ENCODE measurements at regions not wholly inside any gene's neighbourhood (a gene's known extent, or its start where the extent isn't known, plus 50 kb on each side); places are given as distances from the start of the nearest gene placed in this dataset.
"Not testable (repeated sequence)": the region's sequence is repeated elsewhere in the genome, so short reads cannot be mapped to it uniquely, and the experiment has no call there.

GRCh38 chr16:86243571-86244154, 266.7 kb upstream of the FOXF1 start:
- no peak for DNase-seq

- no peak for DNase-seq
Observed at GRCh38 chr16:86244158-86244557, 266.2 kb upstream of the FOXF1 start.

DNA sequence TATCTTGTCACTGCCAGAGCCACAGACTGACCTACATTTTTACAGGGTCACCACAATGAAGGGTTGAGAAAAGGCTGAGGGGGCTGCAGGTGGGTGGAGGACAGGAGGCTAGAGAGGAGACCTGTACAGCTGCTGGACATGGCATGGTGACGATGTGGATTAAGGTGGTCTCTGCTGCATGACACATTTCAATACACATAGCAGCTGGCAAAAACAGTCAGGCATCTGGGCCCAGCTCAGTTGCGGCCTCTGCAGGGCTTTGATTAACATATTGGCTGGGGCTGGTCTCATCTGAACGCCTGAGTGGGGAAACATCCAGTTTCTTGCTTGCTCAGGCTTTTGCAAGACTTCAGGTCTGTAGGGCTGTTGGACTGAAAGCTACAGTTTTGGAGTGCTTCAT, 265.4 kb upstream of the FOXF1 start:
- DNase-seq = no peak

- no peak for DNase-seq
Observed at GRCh38 chr16:86245351-86245750, 265.0 kb upstream of the FOXF1 start.

- no peak for DNase-seq
Observed at GRCh38 chr16:86245895-86246294, 264.4 kb upstream of the FOXF1 start.

DNA sequence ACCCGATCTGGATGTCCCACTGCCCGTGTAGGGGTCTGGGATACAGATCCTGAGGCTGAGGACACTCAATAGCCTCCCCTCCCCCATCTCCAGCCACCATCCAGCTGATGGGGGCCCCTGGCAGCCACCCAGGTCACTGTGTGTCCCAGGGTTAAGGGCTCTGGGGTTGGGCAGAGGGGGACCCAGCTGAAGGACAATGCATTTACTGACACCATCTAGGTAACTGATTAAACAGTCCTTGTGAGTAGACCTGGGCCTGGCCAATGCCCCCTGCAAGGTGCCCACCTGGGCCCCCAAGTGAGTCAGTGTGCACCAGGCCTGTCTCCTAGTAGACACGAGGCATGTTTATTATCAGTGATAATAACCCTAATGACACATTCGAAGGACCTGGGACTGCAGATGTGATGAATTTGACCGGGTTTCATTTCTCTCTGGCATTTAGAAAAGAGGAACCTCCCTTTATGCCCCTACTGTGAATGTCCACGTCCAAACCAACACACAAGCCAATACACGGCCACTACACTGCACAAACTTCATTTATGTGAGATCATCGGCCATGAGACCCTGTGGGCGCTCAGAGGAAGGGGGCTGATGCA, 261.9 kb upstream of the FOXF1 start:
- no peak for DNase-seq

DNA sequence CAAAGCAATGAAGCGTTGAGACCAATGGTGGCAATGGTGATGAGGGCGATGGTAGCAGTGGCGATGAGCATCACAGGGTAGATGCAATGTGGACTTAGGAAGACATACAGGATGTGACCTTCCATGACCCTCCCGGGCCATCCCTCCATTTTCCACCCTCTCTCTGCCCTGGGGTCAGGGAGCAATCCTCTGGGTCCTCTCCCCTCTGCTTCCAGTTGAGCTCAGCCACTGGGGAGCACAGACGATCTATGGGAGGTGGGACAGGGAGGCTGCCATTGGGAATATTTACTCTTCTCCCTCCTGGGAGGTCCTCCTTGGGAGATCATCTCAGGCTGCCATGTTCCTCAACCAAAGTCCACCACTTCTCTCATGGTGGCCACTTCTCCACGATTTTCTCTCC, 260.7 kb upstream of the FOXF1 start:
- DNase-seq = no peak

DNA sequence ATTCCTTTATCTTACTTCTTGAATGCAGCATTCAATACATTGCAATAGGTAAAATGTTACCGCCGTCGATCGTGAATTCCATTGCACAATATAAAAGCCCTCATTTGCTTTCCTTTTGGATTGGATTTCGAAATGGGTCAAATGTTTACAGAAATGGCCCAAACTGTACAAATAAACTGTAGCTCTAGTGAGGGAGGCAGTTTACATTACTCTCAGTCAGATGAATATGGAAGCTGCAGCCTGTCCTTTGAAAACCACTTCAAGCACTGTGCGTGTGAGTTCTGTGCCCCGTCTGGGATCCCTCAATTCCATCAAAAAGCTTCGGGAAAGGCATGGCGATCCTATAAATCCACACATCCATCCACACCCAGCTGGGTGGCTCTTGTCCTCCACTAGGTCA, 258.6 kb upstream of the FOXF1 start:
- no peak for DNase-seq

DNA sequence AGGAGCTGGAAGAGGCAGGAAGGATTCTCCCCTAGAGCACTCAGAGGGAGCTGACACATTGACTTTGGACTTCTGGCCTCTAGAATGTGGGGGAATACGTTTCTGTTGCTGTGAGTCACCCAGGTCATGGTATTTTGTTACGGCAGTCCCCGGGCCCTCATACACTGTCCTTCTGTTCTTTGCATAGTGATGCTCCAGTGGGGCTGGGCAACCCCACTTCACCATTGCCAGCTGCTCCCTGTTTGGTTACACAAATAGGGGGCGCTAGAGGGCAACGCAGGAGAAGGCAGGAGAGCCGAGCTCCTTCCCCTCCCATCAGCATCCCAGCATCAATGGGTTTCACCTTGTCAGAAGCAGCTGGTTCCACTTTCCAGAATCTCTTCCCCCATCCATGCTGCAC, 257.7 kb upstream of the FOXF1 start:
- no peak for DNase-seq

GRCh38 chr16:86255966-86256365, 254.4 kb upstream of the FOXF1 start:
- no peak for DNase-seq

DNA sequence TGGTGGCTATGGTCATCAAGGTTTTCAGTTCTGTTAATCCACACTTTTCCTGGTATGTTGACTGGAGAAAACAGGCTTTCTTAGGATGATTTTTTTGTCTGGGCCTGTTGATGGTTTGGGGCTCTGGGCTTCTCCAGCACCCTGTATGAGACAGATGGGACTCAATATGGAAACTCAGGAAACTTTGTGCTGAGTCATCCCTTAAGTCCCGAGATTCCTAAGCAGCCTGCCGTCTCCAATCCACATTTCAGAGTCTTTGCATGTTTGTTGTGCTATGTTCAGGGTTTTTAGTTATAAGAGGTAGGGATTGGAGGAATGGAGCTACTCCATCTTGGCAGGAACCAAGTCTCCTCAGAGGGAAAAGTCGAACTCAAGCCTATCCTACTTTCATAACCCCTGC, 253.3 kb upstream of the FOXF1 start:
- DNase-seq = no peak

GRCh38 chr16:86257546-86257945, 252.8 kb upstream of the FOXF1 start:
- DNase-seq = no peak

GRCh38 chr16:86258713-86259112, 251.6 kb upstream of the FOXF1 start:
- DNase-seq = no peak

DNA sequence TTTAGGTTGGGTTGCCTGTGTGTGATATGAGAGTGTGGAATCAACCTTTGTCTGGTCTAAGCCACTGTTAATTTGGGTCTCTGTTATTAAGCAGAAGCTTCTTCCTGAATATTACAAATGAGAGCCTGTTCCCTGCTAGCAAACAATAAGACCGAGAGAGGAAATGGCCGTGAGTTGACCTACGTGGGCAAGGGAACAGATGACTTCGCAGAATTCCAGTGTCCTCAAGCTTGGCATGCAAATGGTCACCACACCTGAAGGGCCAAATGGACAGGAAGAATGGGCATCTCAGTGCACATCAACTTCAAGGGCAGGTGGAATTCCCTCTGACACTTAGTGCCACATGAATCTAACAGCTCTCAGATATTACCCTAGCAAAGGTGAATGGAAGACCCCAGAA, 250.8 kb upstream of the FOXF1 start:
- DNase-seq = no peak

- no peak for DNase-seq
Observed at GRCh38 chr16:86261379-86261778, 248.9 kb upstream of the FOXF1 start.

DNA sequence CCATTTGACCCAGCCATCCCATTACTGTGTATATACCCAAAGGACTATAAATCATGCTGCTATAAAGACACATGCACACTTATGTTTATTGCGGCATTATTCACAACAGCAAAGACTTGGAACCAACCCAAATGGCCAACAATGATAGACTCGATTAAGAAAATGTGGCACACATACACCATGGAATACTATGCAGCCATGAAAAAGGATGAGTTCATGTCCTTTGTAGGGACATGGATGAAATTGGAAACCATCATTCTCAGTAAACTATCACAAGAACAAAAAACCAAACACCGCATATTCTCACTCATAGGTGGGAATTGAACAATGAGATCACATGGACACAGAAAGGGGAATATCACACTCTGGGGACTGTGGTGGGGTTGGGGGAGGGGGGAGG, 242.7 kb upstream of the FOXF1 start:
- DNase-seq = not testable (repeated sequence)

DNA sequence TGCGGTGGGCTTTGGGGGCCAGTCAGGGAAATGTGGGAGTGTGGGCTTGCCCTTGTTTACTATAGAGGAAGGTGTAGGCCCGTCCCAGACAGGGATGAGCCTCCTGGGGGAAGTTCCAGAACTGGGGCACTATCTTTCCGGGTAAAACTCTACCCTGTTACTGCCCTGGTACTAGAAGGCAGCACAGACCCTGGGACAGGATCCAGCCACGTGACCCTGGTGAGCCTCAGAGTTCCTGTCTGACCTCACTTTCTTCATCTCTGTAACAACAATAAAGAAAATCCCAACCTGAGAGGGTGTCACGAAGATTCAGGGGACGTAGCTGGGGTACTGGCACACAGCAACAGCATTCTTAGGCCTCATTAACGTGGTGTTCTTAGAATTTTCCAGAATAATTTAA, 239.6 kb upstream of the FOXF1 start:
- no peak for DNase-seq

- DNase-seq = no peak
Observed at GRCh38 chr16:86272744-86273143, 237.6 kb upstream of the FOXF1 start.

DNA sequence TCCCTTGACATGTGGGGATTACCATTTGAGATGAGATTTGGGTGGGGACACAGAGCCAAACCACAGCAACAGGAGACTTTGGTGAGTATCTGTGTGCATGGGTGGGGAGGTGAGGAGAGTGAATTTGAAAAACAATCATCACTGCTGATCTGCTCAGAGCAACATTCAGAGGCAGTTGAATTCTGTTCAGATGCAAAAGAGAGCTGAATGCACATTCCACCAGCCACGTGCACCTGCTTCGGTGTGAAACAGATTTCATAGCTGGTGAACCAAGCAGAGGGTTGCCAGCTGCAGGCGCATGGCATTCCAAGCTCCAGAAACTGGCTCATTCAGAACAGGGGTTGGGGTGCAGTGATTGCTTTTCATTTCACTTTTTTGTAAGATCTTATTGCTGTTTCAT, 233.1 kb upstream of the FOXF1 start:
- DNase-seq = no peak

DNA sequence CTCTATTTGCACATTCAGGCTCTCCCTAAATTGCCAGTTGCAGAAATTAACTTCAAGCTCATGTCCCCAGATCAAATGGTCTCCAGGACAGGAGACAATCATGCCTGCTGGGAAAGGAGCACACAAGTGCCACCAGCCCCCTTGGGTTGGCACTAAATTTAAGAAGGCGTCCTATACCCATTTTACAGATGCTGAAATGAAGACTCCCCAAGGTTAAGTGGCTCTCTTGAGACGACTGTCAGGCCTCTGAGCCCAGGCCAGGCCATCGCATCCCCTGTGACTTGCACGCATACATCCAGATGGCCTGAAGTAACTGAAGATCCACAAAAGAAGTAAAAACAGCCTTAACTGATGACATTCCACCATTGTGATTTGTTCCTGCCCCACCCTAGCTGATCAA, 232.5 kb upstream of the FOXF1 start:
- DNase-seq = not testable (repeated sequence)

DNA sequence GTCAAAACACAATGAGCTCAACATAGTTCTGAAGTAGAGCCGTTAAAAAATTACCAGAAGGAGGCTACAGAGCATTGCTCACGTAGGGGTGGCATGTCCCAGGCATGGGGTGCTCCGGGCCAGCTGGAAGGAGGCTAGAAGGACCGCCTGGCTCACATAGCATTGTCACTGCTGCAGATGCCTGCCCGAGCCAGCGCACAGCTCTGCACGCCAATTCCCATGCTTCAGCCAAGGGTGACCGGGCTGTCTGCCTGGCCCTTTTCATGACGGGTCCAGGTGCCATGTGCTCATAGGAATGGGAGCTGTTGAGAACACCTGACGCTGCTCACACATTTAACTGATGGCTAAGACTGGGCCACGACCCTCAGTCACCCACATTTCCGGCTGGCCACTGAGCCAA, 228.9 kb upstream of the FOXF1 start:
- DNase-seq = no peak

DNA sequence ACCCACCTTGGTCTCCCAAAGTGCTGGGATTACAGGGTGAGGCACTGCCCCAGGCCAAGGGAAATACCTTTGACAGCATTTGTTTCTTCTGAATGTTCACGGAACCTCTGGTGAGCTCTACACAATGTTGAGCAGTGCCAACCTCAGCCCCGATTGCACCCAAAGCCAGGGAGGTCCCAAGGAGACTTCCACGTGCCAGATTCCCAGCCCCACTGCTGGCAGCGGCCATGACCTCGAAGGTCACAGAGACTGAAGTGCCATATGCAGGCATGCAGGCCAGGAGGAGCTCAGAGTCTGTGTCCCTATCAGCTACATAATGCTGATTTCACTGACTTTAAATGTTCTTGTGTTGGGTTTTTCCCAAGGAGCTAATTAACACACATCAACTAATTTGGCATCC, 226.4 kb upstream of the FOXF1 start:
- DNase-seq = no peak

DNA sequence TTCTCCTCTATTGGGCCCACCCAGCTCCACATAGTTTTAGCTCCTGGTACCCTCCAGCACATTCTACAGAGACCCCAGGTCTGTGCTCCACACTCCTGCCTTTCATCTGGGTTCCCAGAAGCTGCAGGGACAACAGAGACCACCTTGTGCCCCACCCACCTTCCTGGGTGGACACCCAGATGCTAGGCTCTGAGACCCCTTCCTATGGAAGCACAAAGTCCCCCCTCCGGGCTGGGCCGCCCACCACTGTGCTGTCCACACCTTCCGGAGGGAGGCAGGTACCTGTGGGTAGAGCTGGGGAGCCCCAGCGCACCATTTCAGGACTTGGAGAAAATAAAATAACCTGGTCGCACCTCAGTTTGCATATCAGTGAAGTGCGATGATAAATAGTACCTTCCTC, 224.9 kb upstream of the FOXF1 start:
- no peak for DNase-seq

DNA sequence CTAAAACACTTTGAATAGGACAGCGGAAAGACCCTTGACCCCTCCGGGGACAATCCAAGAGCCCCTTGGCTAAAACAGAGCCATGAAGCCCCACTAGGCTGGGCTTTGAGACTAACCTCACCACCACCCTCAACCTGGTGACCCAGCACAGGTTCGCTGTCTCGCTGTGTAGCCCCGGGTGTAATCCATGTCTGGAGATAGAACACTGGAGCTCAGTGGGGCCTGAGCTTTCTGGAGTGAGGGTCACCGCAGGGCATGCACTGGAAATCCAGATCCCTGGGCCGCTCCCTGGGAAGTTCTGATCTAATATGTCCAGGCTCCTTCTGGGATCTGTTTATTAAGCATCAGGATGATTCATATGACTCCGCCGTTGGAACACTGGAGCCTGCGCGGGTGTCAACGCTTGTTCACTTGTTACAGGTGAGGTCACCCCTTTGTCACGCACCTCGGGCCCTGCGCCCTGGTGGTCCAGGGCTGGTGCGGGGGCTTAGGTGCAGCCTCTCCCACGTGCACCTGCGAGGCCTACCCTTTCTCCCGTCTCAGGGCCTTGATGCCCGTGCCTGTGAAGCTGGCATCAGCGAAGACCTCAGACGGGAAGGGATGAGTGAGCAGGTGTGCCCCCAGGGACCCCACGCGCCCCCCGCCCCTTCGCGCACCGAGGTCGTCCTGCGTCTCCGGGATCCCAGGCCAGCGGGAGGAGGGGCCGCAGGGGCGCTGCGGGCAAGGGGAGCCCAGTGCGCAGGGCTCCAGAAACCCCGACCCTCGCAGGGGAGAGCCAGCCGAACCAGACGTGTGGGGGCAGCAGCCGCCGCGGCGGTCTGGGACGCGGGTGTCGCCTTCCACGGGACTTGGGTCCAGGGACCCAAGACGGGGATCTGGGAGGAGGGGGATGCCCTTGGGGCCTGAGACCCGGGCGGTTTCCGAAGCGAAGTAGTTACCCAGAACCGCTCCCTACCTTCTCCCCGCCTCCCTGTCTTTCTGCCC, 224.1 kb upstream of the FOXF1 start:
- no peak for DNase-seq

All from amniotic stem cell (primary cell).